ENCODE measurements at regions not wholly inside any gene's neighbourhood (a gene's known extent, or its start where the extent isn't known, plus 50 kb on each side); places are given as distances from the start of the nearest gene placed in this dataset.

- Histone ChIP-seq H3K4me1 (ENCODE audit: control insufficient read depth in 1 of 2, insufficient read depth in 2 of 2, low read length in 2 of 2) (no peaks in the 10 kb centered on the region), H3K9me3 (ENCODE audit: control insufficient read depth in 1 of 2, insufficient read depth in 1 of 2, low read depth in 1 of 2, low read length in 2 of 2) (no peaks in the 10 kb centered on the region), H3K79me2 (ENCODE audit: insufficient read depth, low read length) (no peaks in the 10 kb centered on the region), H3K4me2 (ENCODE audit: low read length) (no peak overlapping the region), H3K27ac (ENCODE audit: low read depth, low read length) (no peak overlapping the region), H3K27me3 (ENCODE audit: insufficient read depth, low read length) (no peaks in the 10 kb centered on the region), H3K4me3 (replicated peaks in 1 of 2; ENCODE audit: low read depth in 1 of 2, low read length in 2 of 2) (no peak overlapping the region), H3K36me3 (ENCODE audit: control insufficient read depth in 1 of 2, insufficient read depth in 2 of 2, low read length in 2 of 2) (no peaks in the 10 kb centered on the region), H2AFZ (ENCODE audit: low read depth, low read length, poor library complexity, severe bottlenecking) (no peak overlapping the region), H3K9ac (ENCODE audit: low read length) (no peak overlapping the region), H3K9me2 (ENCODE audit: insufficient read depth) (no peaks in the 10 kb centered on the region), H4K20me1 (ENCODE audit: insufficient read depth) (no peaks in the 10 kb centered on the region)
- no TSS peak for BruUV-seq (replicated peaks)
- ChIA-PET CTCF (no interaction called here), POLR2A (no interaction called here), RAD21 (ENCODE audit: low non-redundant PET in 1 of 2, low total read pairs in 2 of 2, uncharacterized antibody in 2 of 2, unreplicated experiment in 2 of 2) (interaction anchor here in 1 of 2 experiments (0.7 kb wide), 1 partner anchor 188 kb away, joined by 3 read pairs; no protein-coding TSS in a partner anchor)
- DNase-seq (ENCODE audit: low read depth, low spot score): no peak
- intact Hi-C loops (cut with micrococcal nuclease): no loop called here
- ATAC-seq: no peak
- no peak for TF ChIP-seq RAD21 (IDR thresholded peaks at IDR 0.05; ENCODE audit: low read depth)
- TF ChIP-seq EZH2phosphoT487 (IDR thresholded peaks at IDR 0.05; ENCODE audit: borderline replicate concordance): no peak
- TF ChIP-seq POLR2A (IDR thresholded peaks at IDR 0.05; ENCODE audit: borderline replicate concordance, extremely low read depth, insufficient read depth, insufficient read length): no peak
- TF ChIP-seq ATF3 (IDR thresholded peaks at IDR 0.05): no peak
- no peak for TF ChIP-seq SRF (IDR thresholded peaks at IDR 0.05; ENCODE audit: low read depth)
- TF ChIP-seq ZFX (IDR thresholded peaks at IDR 0.05): no peak
- TF ChIP-seq ELF1 (IDR thresholded peaks at IDR 0.05; ENCODE audit: borderline replicate concordance, low read depth): no peak
- no peak for TF ChIP-seq ZNF274 (IDR thresholded peaks at IDR 0.05; ENCODE audit: low read depth, low read length)
- no peak for TF ChIP-seq ZBTB33 (IDR thresholded peaks at IDR 0.05; ENCODE audit: extremely low read depth, insufficient replicate concordance, low read length)
- TF ChIP-seq CTCF (IDR thresholded peaks at IDR 0.05 in 2 of 3, conservative IDR thresholded peaks at IDR 0.05 in 1 of 3; ENCODE audit: borderline replicate concordance in 1 of 3, insufficient read depth in 1 of 3, low read depth in 2 of 3, low read length in 2 of 3): no peak
- no peak for TF ChIP-seq CBX3 (IDR thresholded peaks at IDR 0.05; ENCODE audit: low read depth)
- no peak for TF ChIP-seq SP1 (IDR thresholded peaks at IDR 0.05; ENCODE audit: low read depth)
- no peak for TF ChIP-seq EZH2 (IDR thresholded peaks at IDR 0.05)
- TF ChIP-seq CEBPB (IDR thresholded peaks at IDR 0.05; ENCODE audit: low read depth): no peak
- TF ChIP-seq REST (IDR thresholded peaks at IDR 0.05; ENCODE audit: low read depth): no peak
- no peak for TF ChIP-seq MAX (IDR thresholded peaks at IDR 0.05)
- no peak for TF ChIP-seq YY1 (IDR thresholded peaks at IDR 0.05; ENCODE audit: extremely low read depth, insufficient replicate concordance, low read depth, low read length)
- no peak for TF ChIP-seq SIN3A (IDR thresholded peaks at IDR 0.05; ENCODE audit: low read depth)
- TF ChIP-seq POLR2AphosphoS5 (IDR thresholded peaks at IDR 0.05; ENCODE audit: low read depth, low read length): no peak
Measured at GRCh38 chr2:194289712-194290346, 1367.2 kb upstream of the SLC39A10 start.

Measured in HCT116 (cell line).